ENCODE measurements at regions not wholly inside any gene's neighbourhood (a gene's known extent, or its start where the extent isn't known, plus 50 kb on each side); places are given as distances from the start of the nearest gene placed in this dataset.

- Histone ChIP-seq H3K9me3 (peaks cover 0 to 25% (median 14%) of the 10 kb centered on the region in 8 donors), H3K4me1 (no peaks in the 10 kb centered on the region), H3K27me3 (replicated peaks in 1 of 7) (peaks cover 0 to 16% (median 0%) of the 10 kb centered on the region in 7 donors), H3K4me3 (no peak overlapping the region), H3K36me3 (no peaks in the 10 kb centered on the region), H3K27ac (no peak overlapping the region)
- 61 to 81% (median 73%) methylated on average over 3 of the region's 3 CpGs for WGBS, 5 donors
- no peak for TF ChIP-seq POLR2A (IDR thresholded peaks at IDR 0.05)
- no peak for TF ChIP-seq CTCF (IDR thresholded peaks at IDR 0.05 in 8 of 11, conservative IDR thresholded peaks at IDR 0.05 in 3 of 11)
- TF ChIP-seq POLR2AphosphoS5 (IDR thresholded peaks at IDR 0.05), result no peak
- DNase-seq, result no peak
- intact Hi-C loops (cut with DNase I; ENCODE audit: low total_unique reads), result no loop called here
Observed at GRCh38 chr10:6774406-6774805, 194.3 kb upstream of the PRKCQ start.

- DNase-seq, result no peak
- H3K9me3 ChIP-seq, result peaks cover 0 to 29% (median 14%) of the 10 kb centered on the region in 8 donors
- 85 to 94% (median 88%) methylated on average over 3 of the region's 3 CpGs for WGBS, 5 donors
Observed at GRCh38 chr10:6771331-6771730, 191.3 kb upstream of the PRKCQ start.

GRCh38 chr10:6770846-6771245 lies 190.8 kb upstream of the PRKCQ start:
- peaks cover 0 to 29% (median 14%) of the 10 kb centered on the region in 8 donors for H3K9me3 ChIP-seq
- no peaks in the 10 kb centered on the region for H3K36me3 ChIP-seq
- H3K4me1 ChIP-seq, result no peaks in the 10 kb centered on the region
- H3K4me3 ChIP-seq, result no peak overlapping the region
- intact Hi-C loops (cut with DNase I; ENCODE audit: low total_unique reads), result no loop called here
- WGBS, 5 donors, result 84 to 91% (median 86%) methylated on average over 6 of the region's 6 CpGs
- H3K27ac ChIP-seq, result no peak overlapping the region
- no peak for DNase-seq
- TF ChIP-seq POLR2A (IDR thresholded peaks at IDR 0.05) (no peak), CTCF (IDR thresholded peaks at IDR 0.05 in 8 of 11, conservative IDR thresholded peaks at IDR 0.05 in 3 of 11) (no peak), POLR2AphosphoS5 (IDR thresholded peaks at IDR 0.05) (no peak)
- H3K27me3 ChIP-seq (replicated peaks in 1 of 7), result peaks cover 0 to 8% (median 0%) of the 10 kb centered on the region in 7 donors

More at GRCh38 chr10:6771331-6771730, 191.3 kb upstream of the PRKCQ start:
- Histone ChIP-seq H3K4me1 (no peaks in the 10 kb centered on the region), H3K36me3 (no peaks in the 10 kb centered on the region), H3K27me3 (replicated peaks in 1 of 7) (peaks cover 0 to 8% (median 0%) of the 10 kb centered on the region in 7 donors), H3K4me3 (no peak overlapping the region), H3K27ac (no peak overlapping the region)
- intact Hi-C loops (cut with DNase I; ENCODE audit: low total_unique reads), result no loop called here
- TF ChIP-seq POLR2A (IDR thresholded peaks at IDR 0.05), result no peak

GRCh38 chr10:6769704-6770417 lies 189.8 kb upstream of the PRKCQ start:
- Histone ChIP-seq H3K4me1 (no peaks in the 10 kb centered on the region), H3K4me3 (no peak overlapping the region), H3K27me3 (replicated peaks in 1 of 7) (no peaks in the 10 kb centered on the region), H3K36me3 (no peaks in the 10 kb centered on the region), H3K27ac (no peak overlapping the region), H3K9me3 (peaks cover 0 to 29% (median 14%) of the 10 kb centered on the region in 8 donors)
- 73 to 87% (median 82%) methylated on average over 6 of the region's 6 CpGs for WGBS, 5 donors
- intact Hi-C loops (cut with DNase I; ENCODE audit: low total_unique reads), result no loop called here
- no peak for DNase-seq
- TF ChIP-seq CTCF (IDR thresholded peaks at IDR 0.05 in 8 of 11, conservative IDR thresholded peaks at IDR 0.05 in 3 of 11) (no peak), POLR2A (IDR thresholded peaks at IDR 0.05) (no peak), POLR2AphosphoS5 (IDR thresholded peaks at IDR 0.05) (no peak)
